H1 (cell line): ENCODE measurements at regions not wholly inside any gene's neighbourhood (a gene's known extent, or its start where the extent isn't known, plus 50 kb on each side); places are given as distances from the start of the nearest gene placed in this dataset.

Experiments used
- E2F6 ChIP-seq: IDR thresholded peaks from 2 replicates; pipeline ENCODE4 v1.6.1; 2012; ENCODE audit warnings: inconsistent platforms
- SIN3A ChIP-seq, 2 experiments: IDR thresholded peaks in 1 of 2; conservative IDR thresholded peaks in 1 of 2; 2 replicates each; pipeline ENCODE4 v1.6.1; 2011 to 2012; ENCODE audit warnings: low read length in 2 of 2, improper control_type of control experiment in 1 of 2, low read depth in 1 of 2, mild to moderate bottlenecking in 1 of 2

- no peak for TF ChIP-seq E2F6
- TF ChIP-seq SIN3A (conservative IDR thresholded peaks at IDR 0.05 in 1 of 2, IDR thresholded peaks at IDR 0.05 in 1 of 2; ENCODE audit: low read depth in 1 of 2, low read length in 2 of 2): no peak
Measured at GRCh38 chr18:43886341-43886740, 609.1 kb upstream of the SYT4 start (continued).
